ENCODE measurements at regions not wholly inside any gene's neighbourhood (a gene's known extent, or its start where the extent isn't known, plus 50 kb on each side); places are given as distances from the start of the nearest gene placed in this dataset.

DNA sequence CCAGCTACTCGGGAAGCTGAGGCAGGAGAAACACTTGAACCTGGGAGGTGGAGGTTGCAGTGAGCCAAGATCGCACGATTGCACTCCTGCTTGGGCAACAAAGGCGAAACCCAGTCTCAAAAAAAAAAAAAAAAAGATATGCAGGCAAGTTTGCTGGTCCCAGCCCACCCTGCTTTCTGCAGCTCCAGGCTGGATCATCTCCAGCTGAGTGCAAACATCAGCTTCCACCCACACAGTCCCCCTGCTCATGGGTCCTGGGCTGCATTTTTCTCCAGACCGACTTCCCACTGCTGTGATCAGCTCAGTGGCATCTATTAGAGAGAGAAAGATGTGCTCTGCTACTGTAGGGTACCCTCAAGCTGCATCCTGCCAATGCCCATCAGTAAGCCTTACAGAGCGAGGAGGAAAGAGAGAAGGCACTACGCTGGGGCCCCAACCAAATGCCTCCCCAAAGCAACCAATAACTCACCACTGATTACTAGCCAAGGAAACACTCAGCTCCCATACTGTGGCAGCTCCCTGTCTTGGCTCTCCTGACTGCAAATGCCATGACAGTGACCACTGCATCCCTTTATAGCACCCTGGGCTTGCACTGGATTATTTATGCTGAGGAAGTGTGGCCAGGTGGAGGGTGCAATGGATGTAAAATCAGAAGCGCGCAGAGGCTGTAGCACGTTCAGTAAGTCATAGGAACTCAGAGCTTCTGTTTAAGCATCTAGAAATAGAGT is 170.9 kb upstream of the ZNF507 start:
- H3K4me3 ChIP-seq = no peak overlapping the region
- 79 to 86% methylated on average over 10 of the region's 10 CpGs for WGBS, 2 donors
- H3K27ac ChIP-seq = no peak overlapping the region
- H3K4me1 ChIP-seq = no peaks in the 10 kb centered on the region
- no peaks in the 10 kb centered on the region for H3K9me3 ChIP-seq
- H3K27me3 ChIP-seq = no peaks in the 10 kb centered on the region
- TF ChIP-seq POLR2A (IDR thresholded peaks at IDR 0.05) = no peak
- TF ChIP-seq, protein P1, sequence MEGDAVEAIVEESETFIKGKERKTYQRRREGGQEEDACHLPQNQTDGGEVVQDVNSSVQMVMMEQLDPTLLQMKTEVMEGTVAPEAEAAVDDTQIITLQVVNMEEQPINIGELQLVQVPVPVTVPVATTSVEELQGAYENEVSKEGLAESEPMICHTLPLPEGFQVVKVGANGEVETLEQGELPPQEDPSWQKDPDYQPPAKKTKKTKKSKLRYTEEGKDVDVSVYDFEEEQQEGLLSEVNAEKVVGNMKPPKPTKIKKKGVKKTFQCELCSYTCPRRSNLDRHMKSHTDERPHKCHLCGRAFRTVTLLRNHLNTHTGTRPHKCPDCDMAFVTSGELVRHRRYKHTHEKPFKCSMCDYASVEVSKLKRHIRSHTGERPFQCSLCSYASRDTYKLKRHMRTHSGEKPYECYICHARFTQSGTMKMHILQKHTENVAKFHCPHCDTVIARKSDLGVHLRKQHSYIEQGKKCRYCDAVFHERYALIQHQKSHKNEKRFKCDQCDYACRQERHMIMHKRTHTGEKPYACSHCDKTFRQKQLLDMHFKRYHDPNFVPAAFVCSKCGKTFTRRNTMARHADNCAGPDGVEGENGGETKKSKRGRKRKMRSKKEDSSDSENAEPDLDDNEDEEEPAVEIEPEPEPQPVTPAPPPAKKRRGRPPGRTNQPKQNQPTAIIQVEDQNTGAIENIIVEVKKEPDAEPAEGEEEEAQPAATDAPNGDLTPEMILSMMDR (IDR thresholded peaks at IDR 0.05) = no peak
- H3K36me3 ChIP-seq (ENCODE audit: low read depth, missing control alignments) = no peaks in the 10 kb centered on the region
- intact Hi-C loops (cut with DNase I; ENCODE audit: low total_unique reads) = no loop called here
- no peak for DNase-seq

DNA sequence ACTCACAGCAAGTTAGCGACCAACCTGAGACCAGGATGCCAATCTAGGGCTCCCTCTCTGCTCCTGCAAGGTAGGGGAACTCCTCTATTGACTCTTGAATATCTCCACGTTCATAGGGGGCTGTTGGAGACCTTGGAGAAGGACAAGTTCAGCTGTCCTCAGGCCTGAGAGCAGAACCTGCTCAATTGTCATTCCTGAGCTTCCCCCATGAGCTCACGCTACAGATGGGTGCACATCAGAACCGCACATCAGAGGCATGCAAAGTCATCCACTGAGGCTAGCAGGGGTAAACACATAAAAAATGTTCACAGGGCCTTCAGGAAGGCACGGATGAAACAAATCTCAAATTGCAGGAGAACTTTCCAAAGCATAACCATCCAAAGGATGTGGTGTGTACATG is 168.8 kb upstream of the ZNF507 start:
- Histone ChIP-seq H3K36me3 (ENCODE audit: low read depth, missing control alignments) (no peaks in the 10 kb centered on the region), H3K4me1 (no peaks in the 10 kb centered on the region), H3K9me3 (no peaks in the 10 kb centered on the region), H3K4me3 (no peak overlapping the region), H3K27me3 (no peaks in the 10 kb centered on the region), H3K27ac (no peak overlapping the region)
- intact Hi-C loops (cut with DNase I; ENCODE audit: low total_unique reads) = no loop called here
- WGBS, 2 donors = 84 to 88% methylated on average over 5 of the region's 5 CpGs
- DNase-seq = no peak
- TF ChIP-seq, protein P1 (IDR thresholded peaks at IDR 0.05) = no peak
- TF ChIP-seq POLR2A (IDR thresholded peaks at IDR 0.05) = no peak

GRCh38 chr19:32177686-32178085 is 167.7 kb upstream of the ZNF507 start:
- no peak overlapping the region for H3K4me3 ChIP-seq
- no peaks in the 10 kb centered on the region for H3K36me3 ChIP-seq (ENCODE audit: low read depth, missing control alignments)
- no peaks in the 10 kb centered on the region for H3K27me3 ChIP-seq
- intact Hi-C loops (cut with DNase I; ENCODE audit: low total_unique reads) = no loop called here
- no peaks in the 10 kb centered on the region for H3K4me1 ChIP-seq
- no peak for TF ChIP-seq POLR2A (IDR thresholded peaks at IDR 0.05)
- TF ChIP-seq, protein P1 (IDR thresholded peaks at IDR 0.05) = no peak
- H3K9me3 ChIP-seq = no peaks in the 10 kb centered on the region
- no peak for DNase-seq
- H3K27ac ChIP-seq = no peak overlapping the region

DNA sequence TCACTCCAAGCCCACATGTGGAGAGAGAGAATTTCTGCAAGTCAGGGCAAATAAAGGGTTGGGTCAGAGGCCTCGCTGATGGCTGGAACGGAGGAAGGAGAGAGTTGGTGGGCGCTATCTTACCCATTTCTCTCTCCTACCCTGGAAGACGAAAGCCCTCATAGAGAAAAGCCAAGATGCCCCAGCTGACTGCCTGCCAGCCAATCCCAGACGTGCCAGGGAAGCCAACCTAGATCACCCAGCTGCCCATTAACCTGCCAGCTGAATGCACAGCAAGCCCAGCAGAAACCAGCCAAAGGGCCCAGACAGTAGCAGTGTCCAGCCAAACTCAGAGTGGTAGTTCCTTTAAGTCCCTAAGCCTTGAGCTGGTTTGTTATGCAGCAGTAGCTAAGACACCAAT is 167.0 kb upstream of the ZNF507 start:
- 89 to 93% methylated on average over 5 of the region's 5 CpGs for WGBS, 2 donors
- no peak overlapping the region for H3K4me3 ChIP-seq
- H3K27ac ChIP-seq = no peak overlapping the region
- H3K36me3 ChIP-seq (ENCODE audit: low read depth, missing control alignments) = no peaks in the 10 kb centered on the region
- no peaks in the 10 kb centered on the region for H3K9me3 ChIP-seq
- no peaks in the 10 kb centered on the region for H3K27me3 ChIP-seq
- TF ChIP-seq, protein P1 (IDR thresholded peaks at IDR 0.05) = no peak
- TF ChIP-seq POLR2A (IDR thresholded peaks at IDR 0.05) = no peak
- intact Hi-C loops (cut with DNase I; ENCODE audit: low total_unique reads) = no loop called here
- no peak for DNase-seq
- H3K4me1 ChIP-seq = no peaks in the 10 kb centered on the region

GRCh38 chr19:32178956-32179355 is 166.5 kb upstream of the ZNF507 start:
- TF ChIP-seq POLR2A (IDR thresholded peaks at IDR 0.05) = no peak
- TF ChIP-seq, protein P1 (IDR thresholded peaks at IDR 0.05) = no peak
- Histone ChIP-seq H3K36me3 (ENCODE audit: low read depth, missing control alignments) (no peaks in the 10 kb centered on the region), H3K27me3 (no peaks in the 10 kb centered on the region), H3K4me3 (no peak overlapping the region), H3K27ac (no peak overlapping the region), H3K4me1 (no peaks in the 10 kb centered on the region), H3K9me3 (no peaks in the 10 kb centered on the region)
- no peak for DNase-seq
- 77 to 91% methylated on average over 7 of the region's 7 CpGs for WGBS, 2 donors
- intact Hi-C loops (cut with DNase I; ENCODE audit: low total_unique reads) = no loop called here
